Right ventricle myocardium superior (tissue), 1 donor: ENCODE measurements at regions not wholly inside any gene's neighbourhood (a gene's known extent, or its start where the extent isn't known, plus 50 kb on each side); places are given as distances from the start of the nearest gene placed in this dataset.
"Not testable (repeated sequence)": the region's sequence is repeated elsewhere in the genome, so short reads cannot be mapped to it uniquely, and the experiment has no call there.

Source experiments
- ATAC-seq: fragments of 200-7000 bp; cut with Tn5 transposase; one replicate; pipeline ENCODE4 v1.9.1; 2020; ENCODE audit warnings: mild to moderate bottlenecking; ENCODE audit not compliant: poor library complexity
- DNase-seq: peaks from one replicate; pipeline ENCODE4 v3.0.0-alpha.2; 2020
- intact Hi-C: fragments of 100-400 bp; cut with DNase I; formaldehyde crosslinking; loops from one replicate; pipeline ENCODE4 v1.11.2; 2022
- donor health status: DM: no; HTN: yes; CAD: no; lungs with severe emphysema.

DNA sequence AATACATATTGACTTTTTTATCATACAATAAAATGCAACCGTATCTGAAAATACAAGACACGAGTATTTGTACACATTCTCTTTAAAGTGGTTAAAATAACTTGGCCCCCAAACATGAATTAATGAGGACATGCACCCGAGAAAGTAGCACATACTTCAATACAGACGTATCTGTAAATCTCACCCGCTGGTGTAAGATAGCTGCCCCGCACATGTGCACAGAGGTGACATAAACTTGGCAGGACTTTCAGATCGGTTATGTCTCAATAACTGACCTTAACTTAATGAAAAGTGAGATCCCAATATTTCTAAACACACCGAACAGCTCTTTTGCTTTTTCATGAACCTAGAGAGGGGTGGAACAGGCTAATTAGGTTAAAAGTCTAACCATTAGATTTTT lies 91.5 kb upstream of the RPS6KA2 start:
- DNase-seq (no peak), ATAC-seq (no peak)
- intact Hi-C loops: no loop called here

DNA sequence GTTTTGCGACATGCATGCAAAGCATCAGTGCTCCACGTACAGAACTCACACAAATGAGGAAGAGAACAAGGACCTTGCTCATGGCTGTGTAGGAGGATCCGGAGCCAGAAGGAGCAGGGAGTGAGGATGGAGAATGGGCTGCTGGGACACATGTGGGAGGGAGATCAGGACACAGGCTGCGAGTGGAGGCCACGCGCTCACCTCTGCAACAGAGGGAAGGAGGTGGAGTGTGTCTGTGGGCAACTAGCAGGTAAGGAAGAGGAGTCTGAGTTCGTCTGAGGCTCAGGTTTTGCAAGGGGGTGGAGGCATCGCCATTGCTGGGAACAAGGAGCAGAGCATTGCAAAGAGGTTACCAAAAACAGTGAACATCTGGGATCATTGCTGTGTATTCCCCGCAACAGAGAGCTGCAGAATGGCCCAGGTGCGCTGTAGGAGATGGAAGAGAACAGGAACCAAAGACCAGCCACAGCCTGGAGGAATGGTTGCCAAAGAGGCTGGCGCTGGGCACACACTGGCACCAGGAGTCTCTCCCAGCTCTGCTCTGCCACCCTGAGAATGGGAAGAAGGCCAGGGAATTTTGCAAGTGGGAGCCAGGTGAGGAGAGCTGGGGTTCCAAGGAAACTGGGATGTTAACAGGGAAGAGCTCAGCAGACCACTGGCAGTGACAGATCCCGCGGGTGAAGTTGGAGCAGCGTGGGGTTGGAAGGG lies 90.0 kb upstream of the RPS6KA2 start:
- intact Hi-C loops: no loop called here
- ATAC-seq: peak; percentile 39
- no peak for DNase-seq

DNA sequence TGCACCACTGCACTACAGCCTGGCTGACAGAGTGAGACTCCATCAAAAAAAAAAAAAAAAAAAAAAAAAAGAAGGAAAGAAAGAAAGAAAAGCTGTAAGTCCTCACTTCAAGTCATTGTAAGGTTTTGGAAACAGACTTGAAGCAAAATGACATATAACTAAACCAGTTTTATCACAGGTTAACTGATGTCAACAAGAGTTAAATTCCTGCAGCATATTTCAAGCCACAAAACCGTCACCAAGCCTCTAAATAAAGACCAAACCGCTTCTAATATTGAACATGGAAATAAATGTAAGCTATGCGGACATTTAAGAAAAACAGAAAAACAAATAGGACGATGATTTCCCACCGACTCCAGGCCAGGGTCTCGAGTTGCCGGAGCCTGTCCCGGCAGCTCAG lies 88.9 kb upstream of the RPS6KA2 start:
- intact Hi-C loops: no loop called here
- ATAC-seq: no peak

DNA sequence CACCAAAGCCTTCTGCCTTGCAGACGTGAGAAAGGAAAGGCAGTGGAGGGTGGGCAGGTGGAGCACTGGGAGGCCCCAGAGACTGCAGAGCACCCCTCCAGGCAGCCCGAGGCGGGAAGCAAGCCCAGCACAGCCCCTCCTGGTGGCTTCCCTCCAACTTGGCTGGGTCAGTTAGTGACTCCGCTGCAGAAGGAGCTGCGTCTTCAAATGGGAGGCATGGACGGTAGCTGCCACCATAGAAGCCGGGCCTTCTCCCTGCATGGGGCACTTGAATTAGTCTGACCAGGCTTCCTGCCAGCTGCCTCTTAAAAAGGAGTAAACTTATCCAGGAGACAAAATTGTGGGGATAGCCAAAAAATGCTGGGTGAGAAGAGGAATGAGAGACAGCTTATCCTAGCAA lies 88.0 kb upstream of the RPS6KA2 start:
- no peak for DNase-seq
- intact Hi-C loops: no loop called here
- no peak for ATAC-seq

More for the DNA sequence above, 88.9 kb upstream of the RPS6KA2 start:
- DNase-seq: no peak

DNA sequence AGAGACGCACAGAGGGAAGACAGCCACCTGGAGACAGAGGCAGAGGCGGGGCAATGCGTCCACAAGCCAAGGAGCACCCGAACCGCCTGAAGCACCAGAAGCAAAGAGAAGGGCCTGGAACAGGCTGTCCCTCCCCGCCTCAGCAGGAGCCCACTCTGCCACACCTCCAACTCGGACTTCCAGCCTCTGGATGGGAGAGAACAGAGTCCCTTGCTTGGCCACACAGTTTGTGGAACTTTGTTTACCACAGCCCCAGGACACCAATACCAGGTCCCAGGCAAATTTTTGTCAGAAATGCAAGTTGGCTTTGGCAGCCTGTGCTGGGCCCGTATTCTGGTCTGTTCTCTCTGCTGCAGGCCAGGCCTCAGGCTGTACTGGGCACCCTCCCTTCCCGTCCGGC lies 87.5 kb upstream of the RPS6KA2 start:
- intact Hi-C loops: no loop called here
- no peak for ATAC-seq
- no peak for DNase-seq

DNA sequence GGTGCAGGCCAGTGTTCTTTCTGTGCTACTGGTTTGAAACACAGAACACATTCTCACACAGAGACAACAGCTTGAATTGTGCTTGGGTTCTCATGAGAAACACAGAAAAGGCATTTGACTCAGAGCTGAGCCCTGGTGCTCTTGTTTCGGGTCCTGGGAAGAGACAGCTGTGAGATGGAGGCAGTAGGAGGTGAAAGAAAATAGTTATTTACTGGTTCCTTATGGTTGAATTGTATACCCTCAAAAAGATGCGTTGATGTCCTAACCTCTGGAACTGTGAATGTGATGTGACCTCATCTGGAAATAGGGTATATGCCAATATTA lies 87.1 kb upstream of the RPS6KA2 start:
- intact Hi-C loops: no loop called here
- ATAC-seq: no peak
- no peak for DNase-seq

DNA sequence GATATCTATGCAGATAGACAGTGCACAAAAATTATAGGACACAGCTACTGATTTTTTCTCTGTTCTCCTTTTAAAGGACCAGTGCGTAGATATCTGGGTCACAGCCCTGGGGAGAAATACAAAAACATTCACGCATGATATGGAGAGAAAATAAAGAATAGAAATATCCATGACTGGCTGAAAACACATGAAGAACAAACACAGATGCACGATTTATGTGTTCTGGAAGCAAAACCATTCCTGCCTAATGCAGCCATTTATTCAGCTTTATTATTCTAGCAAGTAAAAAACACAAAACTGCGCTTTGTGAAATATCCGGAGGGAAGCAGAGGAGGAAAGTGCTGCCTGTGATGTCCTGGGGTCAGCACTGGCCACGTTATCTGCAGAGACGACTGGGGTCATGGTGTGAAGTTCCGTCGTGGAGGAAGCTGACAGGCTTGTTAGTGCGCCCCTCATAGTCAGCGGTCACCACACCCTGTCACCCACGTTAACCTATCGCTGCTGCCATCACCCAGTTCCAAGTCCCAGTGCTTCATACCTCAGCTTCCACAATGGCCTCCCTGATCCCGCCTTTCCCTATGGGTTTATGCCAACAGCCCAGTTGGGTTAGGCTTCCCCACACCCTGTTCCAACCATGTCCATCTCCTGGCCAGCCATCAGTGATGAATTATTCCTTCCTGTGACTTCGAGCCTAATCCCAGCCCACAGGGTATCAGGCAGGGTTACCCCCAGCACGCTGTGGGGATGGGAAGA lies 86.6 kb upstream of the RPS6KA2 start:
- intact Hi-C loops: no loop called here
- DNase-seq (no peak), ATAC-seq (no peak)

DNA sequence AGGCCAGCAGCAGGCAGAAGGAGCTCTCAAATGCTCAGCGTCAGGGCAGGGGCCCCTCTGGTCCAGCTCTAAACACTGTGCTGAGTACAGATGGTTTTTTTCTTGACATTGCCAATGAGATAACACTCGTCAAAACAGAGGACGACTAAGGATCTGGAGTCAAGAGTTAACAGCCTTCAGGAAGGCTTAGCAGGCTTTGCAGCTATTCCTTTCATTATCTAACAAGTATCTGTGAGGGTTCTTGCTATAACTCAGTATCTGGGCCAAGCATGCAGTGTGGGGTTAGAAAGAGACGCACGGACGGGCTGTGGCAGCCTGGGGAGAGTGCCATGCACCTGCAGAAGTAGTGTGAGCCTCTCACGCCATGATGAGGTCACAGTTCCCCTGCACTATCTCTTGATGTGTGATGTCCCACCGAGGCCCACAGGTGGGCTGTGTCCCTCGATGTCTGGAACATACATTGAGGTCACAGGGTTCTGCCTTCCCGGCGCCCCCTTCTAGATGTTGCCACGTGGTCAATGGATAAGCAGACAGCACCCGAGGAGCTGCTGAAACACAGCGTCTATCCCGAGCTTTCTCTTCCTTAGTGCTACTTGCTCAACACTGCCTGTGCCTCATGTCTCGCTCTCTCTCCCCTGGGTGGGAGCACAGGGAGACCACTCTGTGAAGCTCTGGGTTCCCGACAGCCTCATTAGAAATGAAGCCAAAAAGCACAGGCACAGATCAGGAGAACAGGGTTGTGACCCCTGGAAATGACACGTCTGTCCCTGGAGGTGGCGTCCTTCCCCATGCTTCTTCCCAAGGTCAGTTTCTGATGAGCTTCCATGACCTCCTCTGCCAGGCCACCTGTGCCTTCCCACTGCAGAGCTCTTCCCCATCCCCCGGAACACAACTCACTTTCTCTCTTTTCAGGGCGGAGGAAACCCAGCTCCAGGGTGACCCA lies 85.5 kb upstream of the RPS6KA2 start:
- DNase-seq (no peak), ATAC-seq (no peak)
- intact Hi-C loops: no loop called here

DNA sequence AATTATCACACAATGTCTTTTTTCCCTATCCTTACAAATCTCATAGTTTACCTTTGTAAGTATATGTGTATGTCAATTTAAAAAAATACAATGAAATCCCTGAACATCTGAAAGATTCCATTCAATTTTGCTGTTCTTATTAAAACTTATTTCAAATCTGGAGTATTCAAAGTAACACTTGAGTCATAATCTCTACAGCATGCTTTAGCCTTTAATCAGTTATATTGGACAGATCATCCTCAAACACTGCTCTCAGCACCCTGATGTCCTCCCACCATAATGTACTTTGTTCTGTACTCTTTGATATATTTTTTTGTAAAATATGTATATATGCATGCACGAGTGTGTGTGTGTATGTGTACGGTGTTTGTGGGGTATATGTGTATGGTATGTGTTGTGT lies 83.0 kb upstream of the RPS6KA2 start:
- intact Hi-C loops: no loop called here
- DNase-seq: no peak
- no peak for ATAC-seq

DNA sequence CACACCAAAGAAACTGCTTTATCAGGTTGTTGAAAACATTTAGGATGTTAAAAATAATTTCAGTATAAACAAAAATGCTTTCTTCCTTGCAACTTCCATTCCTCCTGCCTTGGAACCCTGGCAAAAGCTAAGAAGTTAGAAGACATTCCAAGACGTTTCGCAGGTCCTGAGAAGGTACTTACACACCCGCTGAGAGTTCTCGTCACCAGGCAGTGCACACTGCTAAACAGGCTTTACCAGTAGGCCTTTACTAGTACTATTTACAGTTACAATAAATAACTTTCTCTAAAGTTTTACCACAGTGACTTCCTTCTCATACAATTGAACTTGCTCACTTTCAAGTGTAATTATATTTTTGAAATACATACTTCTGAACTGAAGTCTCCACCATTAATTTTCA lies 81.4 kb upstream of the RPS6KA2 start:
- DNase-seq: no peak
- no peak for ATAC-seq
- intact Hi-C loops: no loop called here

DNA sequence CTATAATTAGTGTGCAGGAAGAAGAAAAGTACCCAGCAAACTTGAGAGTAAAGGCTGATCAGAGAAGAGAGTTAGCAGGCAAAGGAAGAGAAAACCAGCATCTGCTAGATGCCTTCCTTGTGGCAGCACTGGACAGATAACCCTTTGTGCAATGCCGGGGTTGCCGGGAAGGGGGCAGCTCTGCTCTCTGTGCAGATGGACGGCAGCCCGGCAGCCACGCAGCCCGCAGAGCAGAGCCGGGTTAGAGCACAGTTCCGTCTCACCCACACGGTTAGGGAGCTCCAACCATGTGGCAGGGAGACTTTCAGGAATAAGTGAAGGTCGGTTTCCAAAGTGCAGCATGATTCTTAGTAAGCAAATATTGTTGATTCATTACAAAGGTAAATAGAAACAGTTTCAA lies 80.0 kb upstream of the RPS6KA2 start:
- intact Hi-C loops: no loop called here
- DNase-seq: peak; percentile 71

DNA sequence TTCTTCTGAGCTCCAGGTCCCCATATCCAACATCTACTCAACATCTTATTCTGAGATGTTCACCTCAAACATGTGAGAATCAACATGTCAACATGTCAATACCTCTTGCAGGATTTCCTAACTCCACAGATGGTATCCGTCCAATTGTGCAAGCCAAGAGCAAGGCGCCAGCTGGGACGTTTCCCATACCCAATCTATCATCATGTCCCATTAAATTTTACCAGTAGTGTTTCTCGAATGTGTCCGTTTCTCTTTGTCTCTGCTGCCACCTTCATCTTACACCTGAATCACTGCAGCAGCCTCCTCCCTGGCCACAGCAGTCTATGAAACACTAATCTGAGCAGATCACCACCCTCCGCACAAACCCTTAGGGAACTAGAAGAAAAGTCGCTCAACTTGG lies 78.0 kb upstream of the RPS6KA2 start:
- DNase-seq: no peak
- intact Hi-C loops: no loop called here
- peak; percentile 54 for ATAC-seq

More for the DNA sequence above, 80.0 kb upstream of the RPS6KA2 start:
- peak; percentile 92 for ATAC-seq

DNA sequence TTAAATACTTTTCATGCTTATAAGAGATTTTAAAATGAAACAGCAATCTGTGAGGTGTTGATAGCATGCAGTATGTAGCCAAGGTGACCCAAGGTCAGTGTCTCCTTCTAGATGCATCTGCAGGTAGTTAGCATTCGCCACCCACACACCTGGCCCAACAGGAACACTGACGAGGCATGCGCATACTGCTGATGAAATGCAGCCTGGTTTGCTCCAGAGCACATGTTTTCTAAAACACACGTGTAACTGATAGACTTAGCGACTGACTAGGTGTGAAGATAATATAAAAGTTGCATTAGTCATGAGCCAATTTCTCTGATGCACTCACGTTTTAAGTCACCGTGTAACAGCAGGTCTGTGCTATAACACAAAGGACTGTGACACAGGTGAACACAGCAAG lies 77.1 kb upstream of the RPS6KA2 start:
- no peak for DNase-seq
- ATAC-seq: no peak
- intact Hi-C loops: no loop called here

DNA sequence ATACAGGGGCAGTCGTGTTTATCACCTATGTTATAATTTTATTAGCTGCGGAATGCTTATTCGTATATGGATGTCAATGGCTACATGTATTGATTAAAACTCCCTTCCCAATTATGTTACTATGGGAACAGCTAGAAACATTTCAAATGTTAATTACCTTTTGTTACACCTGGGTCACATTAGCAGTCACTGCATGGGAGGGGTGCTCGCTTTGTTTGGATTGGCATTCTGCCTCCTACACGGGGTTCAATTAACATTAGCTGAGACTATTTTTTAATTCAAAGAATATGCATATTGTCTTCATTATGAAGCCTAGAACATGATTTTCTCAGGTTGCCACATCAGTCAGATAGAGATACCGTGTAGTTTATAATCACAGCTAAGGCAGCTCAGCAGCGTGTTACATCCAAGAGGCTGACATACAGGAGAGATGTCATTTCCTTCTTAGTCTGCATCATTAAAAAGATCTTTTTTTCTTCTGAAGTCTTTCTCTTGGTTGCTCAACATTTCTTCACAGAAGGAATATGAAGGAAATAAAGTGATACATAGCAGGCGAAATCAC lies 76.2 kb upstream of the RPS6KA2 start:
- intact Hi-C loops: no loop called here
- DNase-seq (no peak), ATAC-seq (no peak)

DNA sequence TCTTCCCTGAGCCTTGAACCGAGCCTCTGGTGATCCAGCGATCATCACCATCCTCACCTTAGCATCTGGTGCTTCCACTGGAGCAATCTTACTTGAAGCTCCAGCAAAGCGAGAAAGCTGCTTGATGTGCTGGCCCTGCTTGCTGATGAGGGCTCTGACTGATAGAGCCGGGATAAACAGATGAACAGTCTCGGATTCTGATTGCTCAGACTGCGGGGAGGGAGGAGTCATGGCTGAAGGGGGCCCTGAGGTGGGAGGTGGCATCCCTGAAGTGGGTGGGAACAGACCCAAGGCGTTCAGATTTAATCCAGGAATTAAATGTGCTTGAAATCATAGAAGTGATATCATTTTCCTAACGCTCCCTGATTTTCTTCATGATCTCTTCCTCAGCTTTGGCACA lies 74.4 kb upstream of the RPS6KA2 start:
- ATAC-seq, DNase-seq, intact Hi-C loops: not testable (repeated sequence)

DNA sequence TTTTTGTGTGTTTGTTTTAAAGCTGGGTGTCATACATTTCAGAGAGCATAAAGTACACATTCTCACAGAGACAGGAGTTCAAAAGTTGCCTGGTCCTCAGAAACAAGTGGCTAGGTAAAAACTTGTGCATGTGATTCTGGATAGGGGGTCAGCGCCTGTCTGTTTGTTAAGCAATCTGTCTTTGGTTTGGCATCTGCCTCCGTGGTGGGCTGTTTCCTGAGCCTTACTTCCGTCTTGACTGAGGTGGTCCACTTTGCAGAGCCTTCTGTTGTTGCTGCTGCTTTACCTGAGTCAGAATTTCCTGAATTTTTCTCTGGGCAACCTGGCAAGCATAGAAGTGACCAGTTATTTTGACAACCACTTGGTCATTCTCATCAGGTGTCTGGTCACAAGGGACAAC lies 73.8 kb upstream of the RPS6KA2 start:
- intact Hi-C loops, ATAC-seq, DNase-seq: not testable (repeated sequence)

DNA sequence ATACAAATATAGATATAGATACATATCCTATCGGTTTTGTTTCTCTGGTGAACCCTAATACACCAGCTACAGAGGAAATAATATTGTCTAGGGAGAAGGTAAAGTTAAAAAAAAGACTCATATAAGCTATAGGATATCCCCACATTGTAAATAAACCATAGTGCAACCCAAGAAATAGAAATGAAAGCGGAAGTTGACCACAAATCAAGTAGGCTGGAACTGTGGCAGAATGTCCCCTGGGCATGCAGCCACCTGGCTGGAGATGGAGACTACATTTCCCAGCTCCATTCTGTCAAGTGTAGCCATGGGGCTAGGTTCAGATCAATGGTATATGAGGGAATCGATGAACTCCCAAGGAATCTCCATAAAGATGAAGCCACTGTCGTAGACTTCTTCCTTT lies 70.1 kb upstream of the RPS6KA2 start:
- ATAC-seq: no peak
- intact Hi-C loops: no loop called here
- no peak for DNase-seq

DNA sequence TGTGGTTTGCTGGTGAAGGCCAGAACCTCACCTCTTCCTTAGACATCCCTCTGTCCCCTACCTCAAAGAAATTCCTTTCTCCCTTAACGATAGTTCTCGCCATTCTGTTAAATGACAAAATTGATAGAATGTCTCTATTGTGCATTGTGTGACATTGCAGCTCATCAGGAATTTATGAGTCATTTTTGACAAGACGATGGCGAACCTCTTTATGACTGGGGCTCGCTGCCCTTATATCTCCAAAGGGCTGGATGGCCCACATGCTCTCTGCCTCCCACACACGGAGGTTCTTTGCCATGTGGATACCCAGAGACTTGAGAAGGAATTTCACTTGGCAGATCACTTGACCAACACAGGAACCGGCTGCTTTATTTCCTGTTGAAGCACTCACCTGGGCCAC lies 66.8 kb upstream of the RPS6KA2 start:
- ATAC-seq (no peak), DNase-seq (no peak)
- intact Hi-C loops: no loop called here

DNA sequence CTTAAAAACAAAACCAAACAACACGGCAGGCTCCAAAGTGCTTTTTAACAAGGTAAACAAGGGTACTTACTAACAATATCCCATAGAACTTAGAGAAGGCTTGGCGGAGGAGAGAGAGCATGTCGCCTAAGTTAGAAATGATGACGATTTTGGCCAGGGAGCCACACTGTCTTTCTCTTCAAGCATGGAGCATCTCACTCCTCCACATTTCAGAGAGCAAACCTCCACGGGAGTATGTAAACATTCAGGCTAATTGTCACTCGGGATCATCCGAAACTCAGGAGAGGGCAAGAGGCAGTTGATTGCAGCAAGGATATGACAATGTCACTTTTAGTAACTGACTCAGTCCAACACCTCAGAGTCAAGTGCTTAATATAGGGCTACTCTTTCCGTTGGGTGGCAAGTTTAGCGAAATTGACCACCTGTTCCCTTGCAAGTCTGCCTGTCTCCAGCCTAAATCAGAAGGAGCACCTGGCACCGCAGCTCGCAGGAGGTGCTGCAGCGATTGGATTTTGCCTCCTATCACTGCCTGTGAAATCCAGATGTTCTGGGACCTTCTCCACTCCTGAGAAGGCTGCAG lies 65.8 kb upstream of the RPS6KA2 start:
- intact Hi-C loops: no loop called here
- ATAC-seq (no peak), DNase-seq (no peak)
